Suprapubic skin (tissue), 3 donors: ENCODE measurements at regions not wholly inside any gene's neighbourhood (a gene's known extent, or its start where the extent isn't known, plus 50 kb on each side); places are given as distances from the start of the nearest gene placed in this dataset.

Experiments used
- CTCF ChIP-seq, 2 donors: fragments of 200-600 bp in 1 of 2; fragments of 450-650 bp in 1 of 2; sonication (generic) in 1 of 2; IDR thresholded peaks; one replicate each; pipeline ENCODE4 v1.5.1; 2016 to 2019; ENCODE audit warnings: antibody characterized with exemption in 2 of 2, mild to moderate bottlenecking in 1 of 2, moderate library complexity in 1 of 2
- POLR2A ChIP-seq, 2 donors: fragments of 450-650 bp; IDR thresholded peaks; one replicate each; pipeline ENCODE4 v1.6.1; 2017; ENCODE audit warnings: antibody characterized with exemption in 2 of 2, mild to moderate bottlenecking in 2 of 2, moderate library complexity in 2 of 2

DNA sequence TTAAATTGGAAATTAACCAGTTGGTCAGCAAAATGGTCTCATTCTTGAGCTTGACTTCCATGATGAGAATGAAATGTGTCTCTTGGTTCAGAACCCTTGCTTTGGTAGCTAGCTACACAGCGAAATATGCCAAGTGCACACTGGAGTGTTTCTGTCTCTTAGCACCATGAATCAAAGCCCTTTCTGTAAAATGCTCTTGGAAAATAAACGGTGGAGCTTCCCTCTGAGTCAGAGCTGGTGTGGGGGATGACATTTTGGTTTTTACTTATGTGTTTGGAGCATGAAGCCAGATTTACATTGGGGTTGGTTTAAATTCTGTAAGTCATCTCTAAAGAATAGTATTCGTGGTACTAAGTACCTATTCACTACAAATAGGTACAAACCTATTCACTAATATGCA is 85.1 kb upstream of the NANOGP8 start:
- TF ChIP-seq CTCF (IDR thresholded peaks at IDR 0.05) (no peak), POLR2A (IDR thresholded peaks at IDR 0.05) (no peak)
